GM19452 (cell line): ENCODE measurements at regions not wholly inside any gene's neighbourhood (a gene's known extent, or its start where the extent isn't known, plus 50 kb on each side); places are given as distances from the start of the nearest gene placed in this dataset.
A peak's percentile ranks its signal among the peaks of the same experiment; 100 is the strongest.
"Not testable (repeated sequence)": the region's sequence is repeated elsewhere in the genome, so short reads cannot be mapped to it uniquely, and the experiment has no call there.

Experiments
- ATAC-seq: cut with Tn5 transposase; IDR thresholded peaks from one replicate; pipeline ENCODE4 v1.9.1; 2021; ENCODE audit not compliant: unreplicated experiment

GRCh38 chr12:34219046-34219770 is 196.9 kb downstream of the ALG10 start:
- peak; percentile 22 for ATAC-seq

GRCh38 chr12:34220079-34220478 is 197.8 kb downstream of the ALG10 start:
- not testable (repeated sequence) for ATAC-seq

- ATAC-seq: no peak
Measured at GRCh38 chr12:34223640-34224039, 201.3 kb downstream of the ALG10 start.

- ATAC-seq: not testable (repeated sequence)
Measured at GRCh38 chr12:34226044-34226443, 203.7 kb downstream of the ALG10 start.

DNA sequence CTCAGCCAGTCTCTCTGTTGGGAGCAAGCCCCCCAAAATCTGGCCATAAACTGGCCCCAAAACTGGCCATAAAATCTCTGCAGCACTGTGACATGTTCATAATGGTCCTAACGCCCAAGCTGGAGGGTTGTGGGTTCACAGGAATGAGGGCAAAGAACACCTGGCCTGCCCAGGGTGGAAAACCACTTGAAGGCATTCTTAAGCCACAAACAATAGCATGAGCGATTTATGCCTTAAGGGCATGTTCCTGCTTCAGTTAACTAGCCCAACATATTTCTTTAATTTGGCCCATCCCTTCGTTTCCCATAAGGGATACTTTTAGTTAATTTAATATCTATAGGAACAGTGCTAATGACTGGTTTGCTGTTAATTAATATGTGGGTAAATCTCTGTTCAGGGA is 205.8 kb downstream of the ALG10 start:
- not testable (repeated sequence) for ATAC-seq

- ATAC-seq: not testable (repeated sequence)
Measured at GRCh38 chr12:34229033-34229432, 206.7 kb downstream of the ALG10 start.

GRCh38 chr12:34233618-34234017 is 211.3 kb downstream of the ALG10 start:
- no peak for ATAC-seq

GRCh38 chr12:34236073-34236472 is 213.8 kb downstream of the ALG10 start:
- ATAC-seq: no peak

- ATAC-seq: no peak
Measured at GRCh38 chr12:34244608-34245007, 222.3 kb downstream of the ALG10 start.

- no peak for ATAC-seq
Measured at GRCh38 chr12:34249271-34249670, 227.0 kb downstream of the ALG10 start.

DNA sequence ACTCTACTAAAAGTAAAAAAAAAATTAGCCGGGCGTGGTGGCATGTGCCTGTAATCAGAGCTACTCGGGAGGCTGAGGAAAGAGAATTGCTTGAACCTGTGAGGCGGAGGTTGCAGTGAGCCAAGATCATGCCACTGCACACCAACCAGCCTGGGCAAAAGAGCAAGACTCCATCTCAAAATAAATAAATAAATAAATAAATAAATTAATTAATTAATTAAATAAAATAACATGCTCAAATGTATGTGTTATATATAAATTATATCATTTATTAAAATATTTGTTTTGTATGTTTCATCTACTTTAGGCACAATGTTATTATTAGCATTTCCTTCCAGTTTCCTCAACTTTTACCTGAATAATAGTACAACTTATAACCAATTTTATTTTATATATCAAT is 229.6 kb downstream of the ALG10 start:
- ATAC-seq: not testable (repeated sequence)

GRCh38 chr12:34253674-34254073 is 231.4 kb downstream of the ALG10 start:
- no peak for ATAC-seq

- no peak for ATAC-seq
Measured at GRCh38 chr12:34257093-34257492, 234.8 kb downstream of the ALG10 start.

- not testable (repeated sequence) for ATAC-seq
Measured at GRCh38 chr12:34262140-34262539, 239.8 kb downstream of the ALG10 start.

DNA sequence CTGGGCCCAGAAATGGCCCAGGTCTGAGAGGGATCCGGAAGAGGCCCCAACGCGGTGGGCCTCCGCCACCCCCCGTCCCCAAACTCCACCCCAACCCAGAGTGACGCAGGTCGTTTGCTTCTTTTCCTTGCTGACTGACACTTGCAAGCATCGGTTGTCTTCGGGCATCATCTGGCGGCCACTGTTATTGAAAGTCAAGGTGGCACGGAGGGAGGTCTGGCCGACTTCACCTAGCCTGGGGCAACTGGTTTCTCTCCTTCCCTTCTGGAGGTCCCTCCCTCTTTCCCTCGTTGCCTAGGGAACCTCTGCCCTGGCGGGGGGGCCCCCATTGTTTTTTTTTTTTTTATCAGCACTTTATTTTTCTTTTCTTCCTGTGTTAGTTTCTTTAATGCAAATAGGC is 241.8 kb downstream of the ALG10 start:
- ATAC-seq: no peak

DNA sequence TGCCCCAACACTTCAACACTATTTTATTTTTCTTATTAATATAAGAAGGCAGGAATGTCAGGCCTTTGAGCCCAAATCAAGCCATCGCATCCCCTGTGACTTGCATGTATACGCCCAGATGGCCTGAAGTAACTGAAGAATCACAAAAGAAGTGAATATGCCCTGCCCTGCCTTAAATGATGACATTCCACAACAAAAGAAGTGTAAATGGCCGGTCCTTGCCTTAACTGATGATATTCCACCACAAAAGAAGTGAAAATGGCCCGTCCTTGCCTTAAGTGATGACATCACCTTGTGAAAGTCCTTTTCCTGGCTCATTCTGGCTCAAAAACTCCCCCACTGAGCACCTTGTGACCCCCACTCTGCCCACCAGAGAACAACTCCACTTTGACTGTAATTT is 251.4 kb downstream of the ALG10 start:
- not testable (repeated sequence) for ATAC-seq

DNA sequence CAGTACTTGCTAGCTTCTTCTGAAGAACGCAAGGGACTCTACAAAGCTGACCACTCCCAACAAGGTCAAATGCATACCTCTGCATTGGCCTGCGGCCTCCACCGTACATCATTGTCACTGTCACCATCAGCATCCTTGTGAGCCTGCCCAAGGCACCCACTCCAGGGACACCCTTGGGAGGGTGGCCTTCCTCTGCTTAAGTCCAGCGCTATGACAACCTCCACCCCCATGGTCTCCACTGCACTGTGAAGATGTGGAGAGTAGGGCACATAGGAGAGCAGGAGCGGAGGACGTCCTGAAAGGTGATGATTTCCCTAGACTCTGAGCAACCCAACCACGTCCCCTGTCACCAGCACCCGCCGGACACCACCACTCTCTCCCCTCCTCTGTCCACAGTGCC is 252.8 kb downstream of the ALG10 start:
- ATAC-seq: no peak

GRCh38 chr12:34286483-34286882 is 264.2 kb downstream of the ALG10 start:
- no peak for ATAC-seq

- ATAC-seq: no peak
Measured at GRCh38 chr12:34286934-34287333, 264.6 kb downstream of the ALG10 start.

- no peak for ATAC-seq
Measured at GRCh38 chr12:34287437-34287836, 265.1 kb downstream of the ALG10 start.

- no peak for ATAC-seq
Measured at GRCh38 chr12:34287986-34288962, 266.0 kb downstream of the ALG10 start.

DNA sequence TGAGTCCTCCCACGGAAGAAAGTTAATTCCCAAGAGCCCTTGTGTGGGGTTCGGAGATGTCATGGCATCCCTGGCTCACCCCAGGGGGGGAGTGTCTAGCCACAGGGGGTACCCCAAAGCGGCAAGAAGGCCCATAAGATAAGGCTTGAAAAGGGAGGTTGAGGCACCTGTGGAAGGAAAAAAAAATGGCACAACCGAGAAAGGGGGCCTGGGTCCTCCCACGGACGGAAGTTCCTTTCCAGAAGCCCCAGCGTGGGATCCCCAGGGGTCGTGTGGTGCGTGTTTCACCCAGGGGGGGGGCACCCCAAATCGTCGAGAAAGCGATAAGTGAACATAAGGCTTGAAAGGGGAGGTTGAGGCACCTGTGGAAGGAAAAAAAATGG is 266.7 kb downstream of the ALG10 start:
- ATAC-seq: no peak
